CD4-positive, alpha-beta T cell treated with Interleukin-6 for 4 hours (primary cell): ENCODE measurements at regions not wholly inside any gene's neighbourhood (a gene's known extent, or its start where the extent isn't known, plus 50 kb on each side); places are given as distances from the start of the nearest gene placed in this dataset.
"Not testable (repeated sequence)": the region's sequence is repeated elsewhere in the genome, so short reads cannot be mapped to it uniquely, and the experiment has no call there.

Experiments used
- DNase-seq: peaks from one replicate; pipeline ENCODE4 v3.0.0-alpha.2; 2020; ENCODE audit warnings: mixed read lengths

DNA sequence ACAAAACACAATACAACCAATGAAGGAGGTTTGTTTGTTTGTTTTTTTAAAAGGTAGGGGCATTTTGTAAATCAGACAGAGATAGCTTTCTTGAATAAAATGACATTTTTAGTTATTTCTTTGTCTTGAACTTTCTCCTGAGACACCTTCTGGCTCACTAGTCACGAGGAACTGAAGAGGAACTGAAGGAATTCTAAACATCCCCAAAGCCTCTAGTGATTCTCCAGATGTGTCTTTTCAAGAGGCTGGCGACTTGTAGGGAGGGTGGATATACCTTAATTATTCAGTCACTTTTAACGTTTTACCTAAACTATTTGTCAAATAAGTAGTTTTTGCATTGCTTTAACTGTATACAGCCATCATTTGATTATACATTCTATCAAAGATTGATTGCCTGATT lies 211.2 kb upstream of the LRIG3 start:
- no peak for DNase-seq

DNA sequence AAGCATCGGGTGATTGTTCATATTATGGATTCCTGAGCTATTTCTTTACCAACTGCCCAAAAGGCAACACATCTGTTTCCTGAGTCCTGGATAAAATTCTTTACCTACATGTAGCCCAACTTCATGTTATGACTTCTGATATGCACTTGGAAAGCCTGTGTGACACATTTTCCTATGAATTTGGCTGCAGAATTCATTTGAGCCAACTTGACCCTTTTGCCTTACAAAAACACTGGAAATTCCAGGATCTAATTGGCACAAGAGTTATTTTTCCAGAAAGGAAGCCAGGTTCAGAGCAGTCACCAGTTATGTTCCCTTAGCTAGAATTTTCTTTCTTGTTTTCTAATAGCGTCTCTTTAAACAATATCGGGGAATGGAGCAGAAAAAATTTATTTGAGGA lies 202.5 kb upstream of the LRIG3 start:
- no peak for DNase-seq

DNA sequence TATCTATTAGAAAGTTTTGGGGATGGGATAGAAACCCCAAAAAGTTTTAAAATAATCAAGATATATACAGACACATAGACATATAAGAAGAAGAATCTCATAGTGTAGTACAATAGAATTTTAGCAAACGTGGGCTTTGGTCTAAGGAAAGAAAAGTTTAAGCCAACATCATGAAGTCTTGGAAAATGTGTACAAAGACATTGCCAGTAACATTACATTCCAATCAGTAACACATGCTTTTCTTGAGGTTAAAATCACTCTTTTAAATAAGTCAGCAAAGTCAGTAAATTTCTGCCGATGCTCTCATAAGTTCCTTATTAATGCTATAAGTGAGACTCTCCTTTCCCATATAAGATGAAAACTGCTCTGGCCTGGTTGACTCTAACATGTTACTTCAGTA lies 201.1 kb upstream of the LRIG3 start:
- DNase-seq: no peak

DNA sequence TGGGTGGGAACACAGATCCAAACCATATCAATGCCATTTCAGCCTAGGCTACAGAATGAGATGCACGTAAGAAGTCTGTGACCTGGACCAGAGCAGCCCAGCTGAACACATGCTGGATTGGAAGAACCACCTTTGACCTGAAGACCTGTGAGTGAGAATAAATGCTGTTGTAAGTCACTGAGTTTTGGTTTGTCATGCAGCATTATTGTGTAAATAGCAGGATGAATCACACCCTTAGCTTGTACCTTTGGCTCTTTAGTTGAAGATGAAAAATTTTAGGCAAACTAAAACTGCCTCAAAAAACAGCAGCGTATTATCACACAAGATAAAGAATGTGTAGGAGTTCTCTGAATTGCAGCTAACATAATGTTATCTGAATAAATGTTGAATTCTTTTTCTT lies 199.4 kb upstream of the LRIG3 start:
- no peak for DNase-seq

DNA sequence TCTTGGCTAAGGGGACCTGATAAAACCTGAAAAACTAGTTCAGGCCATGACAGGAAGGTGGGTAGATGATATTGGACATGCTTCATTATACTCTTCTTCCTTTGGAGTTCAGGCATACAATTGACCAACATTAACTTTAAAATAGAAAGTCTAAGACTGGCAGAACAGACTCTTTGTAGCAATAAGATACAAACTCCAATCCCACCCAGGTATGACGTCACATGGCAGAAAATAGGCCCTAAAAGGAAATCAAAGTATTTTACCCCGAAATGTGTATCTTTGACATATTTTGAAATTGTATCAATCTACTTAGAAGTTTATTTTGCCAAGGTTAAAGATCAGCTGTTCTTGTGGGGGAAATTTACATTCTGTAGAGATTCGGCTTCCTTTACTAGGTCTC lies 198.1 kb upstream of the LRIG3 start:
- no peak for DNase-seq

DNA sequence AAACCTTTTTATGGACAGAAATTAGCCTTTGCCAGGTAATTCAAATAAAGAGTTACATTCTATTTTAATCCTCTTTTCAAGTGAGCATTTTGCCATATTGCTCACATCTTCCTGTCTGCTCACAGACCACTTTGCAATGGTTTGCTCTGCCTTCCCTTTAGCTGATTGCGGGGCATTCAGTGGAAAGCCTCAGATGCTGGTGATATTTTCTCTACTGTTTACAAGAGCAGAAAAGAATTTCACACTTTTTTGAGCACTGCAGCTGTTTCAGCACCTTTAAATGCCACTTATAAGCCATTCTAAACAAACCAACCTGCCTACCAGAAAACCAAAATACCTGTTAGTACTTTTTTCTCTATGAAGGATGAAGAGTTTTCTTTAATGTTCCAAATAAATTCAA lies 195.7 kb upstream of the LRIG3 start:
- DNase-seq: no peak

DNA sequence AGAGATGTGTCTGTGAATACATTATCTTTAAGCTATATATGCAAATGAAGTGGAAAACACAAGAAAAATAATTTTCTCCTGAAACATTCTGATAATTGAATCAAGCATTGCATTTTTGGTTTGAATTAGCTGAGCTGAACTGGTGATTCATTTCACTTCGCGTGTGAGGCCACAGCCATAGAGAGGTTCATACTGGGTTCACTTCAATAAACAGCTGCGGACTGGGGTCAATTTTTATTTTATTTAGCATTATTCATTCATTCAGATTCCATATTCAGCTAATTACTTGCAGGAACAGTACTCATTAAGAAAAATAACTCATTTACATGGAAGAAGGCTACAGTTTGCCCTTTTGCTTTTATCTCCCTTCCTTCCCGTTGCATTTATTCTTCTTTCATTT lies 195.2 kb upstream of the LRIG3 start:
- DNase-seq: no peak

DNA sequence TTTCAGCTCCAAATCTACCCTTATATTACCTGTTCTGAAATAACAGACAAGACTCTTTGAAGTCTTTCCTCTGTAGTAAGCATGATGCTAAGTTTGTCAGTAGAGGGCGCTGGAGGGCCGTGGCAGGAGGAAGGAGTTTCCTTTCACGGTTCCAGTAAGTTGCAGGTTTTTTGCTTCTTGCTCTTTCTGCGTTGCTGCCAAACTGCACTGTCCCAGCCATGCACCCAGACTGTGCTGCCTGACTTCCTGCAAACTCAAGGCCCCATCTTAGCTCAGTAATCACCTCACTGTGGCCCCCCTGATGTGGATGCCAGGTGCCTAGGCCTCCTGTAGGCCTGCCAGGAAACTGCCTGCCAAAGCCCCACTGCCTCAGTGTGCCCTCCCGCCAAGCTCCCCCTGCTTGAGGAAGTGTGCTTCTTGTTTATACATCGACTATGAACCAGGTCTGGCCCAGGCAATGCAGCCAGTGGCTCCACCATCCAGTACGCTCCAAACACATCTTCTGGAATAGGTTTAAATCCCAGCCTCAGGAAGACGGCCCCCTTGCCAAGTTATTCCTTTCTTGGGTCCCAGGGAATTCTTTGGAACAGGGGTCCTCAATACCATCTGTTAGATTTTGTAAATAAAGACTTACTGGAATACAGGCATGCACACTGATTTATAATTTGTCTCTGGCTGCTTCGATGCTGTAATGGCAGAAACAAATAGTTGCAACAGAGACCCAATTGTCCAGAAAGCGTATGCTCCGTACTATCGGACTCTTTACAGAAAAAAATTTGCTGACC lies 193.7 kb upstream of the LRIG3 start:
- peak; percentile 5 for DNase-seq

DNA sequence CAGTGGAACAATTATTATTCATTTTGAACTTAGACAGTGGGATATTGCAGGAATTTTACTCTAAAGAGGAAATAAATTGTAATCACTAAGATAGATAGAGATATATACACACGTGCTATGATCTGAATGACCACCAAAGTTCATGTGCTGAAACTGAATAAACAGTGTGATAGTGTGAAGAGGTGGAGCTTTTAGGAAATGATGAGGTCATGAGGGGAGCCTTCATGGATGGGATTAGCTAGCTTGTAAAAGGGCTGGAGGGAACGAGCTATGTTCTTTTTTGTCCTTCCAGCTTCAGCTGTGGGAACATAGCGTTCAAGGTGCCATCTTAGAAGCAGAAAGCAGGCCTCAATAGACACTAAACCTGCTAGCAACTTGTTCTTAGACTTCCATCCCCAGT lies 191.5 kb upstream of the LRIG3 start:
- DNase-seq: no peak

DNA sequence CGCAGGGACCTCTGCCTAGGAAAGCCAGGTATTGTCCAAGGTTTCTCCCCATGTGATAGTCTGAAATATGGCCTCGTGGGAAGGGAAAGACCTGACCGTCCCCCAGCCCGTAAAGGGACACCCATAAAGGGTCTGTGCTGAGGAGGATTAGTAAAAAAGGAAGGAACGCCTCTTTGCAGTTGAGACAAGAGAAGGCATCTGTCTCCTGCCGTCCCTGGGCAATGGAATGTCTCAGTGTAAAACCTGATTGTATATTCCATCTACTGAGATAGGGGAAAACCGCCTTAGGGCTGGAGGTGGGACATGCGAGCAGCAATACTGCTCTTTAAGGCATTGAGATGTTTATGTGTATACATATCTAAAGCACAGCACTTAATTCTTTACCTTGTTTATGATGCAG lies 188.2 kb upstream of the LRIG3 start:
- DNase-seq: not testable (repeated sequence)

DNA sequence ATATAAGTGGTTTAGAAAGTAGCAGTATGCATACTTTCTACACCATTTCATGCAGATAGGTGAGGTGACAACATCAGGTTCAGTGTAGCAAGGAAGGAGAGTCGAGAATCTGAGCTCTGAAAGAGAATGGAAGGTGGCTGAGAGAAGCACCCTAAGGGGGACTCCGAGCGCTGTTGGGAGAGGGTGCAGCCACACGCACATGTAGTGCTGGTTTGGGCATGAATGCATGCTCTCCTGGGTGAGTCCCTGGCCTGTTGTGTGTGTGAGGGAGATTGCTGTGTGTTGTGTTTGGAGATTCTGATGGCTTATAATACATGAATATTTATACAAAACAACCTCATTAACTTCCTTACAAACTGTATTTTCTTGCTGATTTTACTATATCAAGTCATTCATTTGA lies 180.3 kb upstream of the LRIG3 start:
- no peak for DNase-seq

DNA sequence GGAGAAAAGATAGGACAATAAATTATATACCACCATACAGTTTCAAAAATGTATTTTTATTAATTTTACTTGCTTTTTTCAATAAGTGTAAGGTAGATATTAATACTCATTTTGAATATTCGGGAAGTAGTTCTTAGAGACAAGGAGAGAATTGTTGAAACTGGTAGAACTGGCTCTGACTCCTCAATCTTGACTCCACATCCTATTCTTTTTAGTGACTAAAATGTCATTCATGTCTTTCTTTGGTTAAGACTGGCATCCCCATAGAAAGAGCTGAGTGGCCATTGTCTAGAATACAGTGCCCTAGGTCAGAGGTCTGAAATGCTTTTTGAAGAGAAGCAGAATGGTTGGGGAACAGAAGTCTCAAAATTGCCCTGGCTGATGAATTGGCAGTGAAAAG lies 177.6 kb upstream of the LRIG3 start:
- DNase-seq: no peak

DNA sequence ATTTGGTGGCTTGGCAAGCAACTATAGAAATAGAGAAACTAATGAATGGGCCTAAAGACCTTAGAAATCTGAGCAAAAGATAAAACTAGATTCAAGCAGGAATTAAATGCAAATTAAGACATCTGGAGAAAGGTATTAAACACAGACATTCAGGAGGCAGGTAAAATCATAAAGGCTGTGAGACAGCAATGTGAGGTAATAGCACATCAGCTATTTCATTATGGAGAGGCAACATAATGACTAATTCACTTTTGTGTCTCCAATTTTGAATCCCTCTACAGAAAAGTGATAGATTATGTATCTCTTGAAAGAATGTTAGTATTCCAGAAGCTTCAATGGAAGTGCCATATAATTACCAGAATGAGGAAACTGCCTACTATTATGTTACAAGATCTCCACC lies 175.9 kb upstream of the LRIG3 start:
- DNase-seq: no peak

DNA sequence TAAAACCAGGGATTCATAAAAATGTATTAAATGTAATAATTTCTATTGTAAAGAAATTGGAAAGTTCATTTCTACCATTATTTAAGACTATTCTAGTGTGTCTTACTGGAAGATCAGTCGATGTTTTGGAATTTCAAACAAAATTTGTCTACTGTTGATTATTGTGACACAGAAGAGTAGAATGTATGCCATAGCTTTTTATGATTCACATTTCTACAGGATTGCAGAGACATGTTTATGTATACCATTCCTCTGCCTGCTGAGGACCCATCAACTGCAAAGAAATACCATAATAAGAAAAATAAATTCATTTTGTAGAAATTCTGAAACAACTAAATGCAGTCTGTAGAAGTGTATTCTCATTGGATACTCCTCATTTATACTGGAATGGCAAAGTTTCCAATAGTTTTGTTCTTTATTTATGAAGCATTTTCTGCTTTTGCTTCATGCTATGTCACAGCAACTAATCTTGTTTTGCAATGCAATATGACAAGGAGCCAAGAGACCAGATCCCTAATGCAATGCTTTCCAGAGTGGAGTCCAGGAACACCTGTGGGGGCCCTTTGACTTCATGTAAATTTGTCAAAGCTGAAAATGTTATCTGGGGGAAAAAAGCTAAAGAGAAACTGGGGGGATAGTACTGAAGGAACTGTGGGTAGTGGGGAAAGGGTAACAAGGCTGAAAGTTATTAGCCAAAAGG lies 172.9 kb upstream of the LRIG3 start:
- no peak for DNase-seq

DNA sequence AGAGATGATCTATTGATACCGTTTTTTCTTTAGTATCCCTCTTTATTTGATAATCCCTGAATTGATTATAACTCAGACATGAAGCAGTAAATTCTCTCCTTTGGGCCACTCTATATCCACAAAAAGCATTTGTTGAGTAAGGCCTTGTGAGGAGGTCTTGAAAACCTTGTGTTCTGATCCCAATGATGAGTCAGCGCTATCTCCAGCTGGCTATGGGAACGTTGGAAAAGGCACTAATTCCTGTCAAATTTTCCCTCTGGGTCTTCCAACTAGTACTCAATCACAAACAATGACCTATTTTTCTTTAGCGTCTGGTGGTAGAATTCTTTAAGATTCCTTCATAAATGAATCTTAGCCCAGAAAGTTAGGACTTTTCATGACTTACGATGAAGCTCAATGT lies 168.4 kb upstream of the LRIG3 start:
- no peak for DNase-seq

DNA sequence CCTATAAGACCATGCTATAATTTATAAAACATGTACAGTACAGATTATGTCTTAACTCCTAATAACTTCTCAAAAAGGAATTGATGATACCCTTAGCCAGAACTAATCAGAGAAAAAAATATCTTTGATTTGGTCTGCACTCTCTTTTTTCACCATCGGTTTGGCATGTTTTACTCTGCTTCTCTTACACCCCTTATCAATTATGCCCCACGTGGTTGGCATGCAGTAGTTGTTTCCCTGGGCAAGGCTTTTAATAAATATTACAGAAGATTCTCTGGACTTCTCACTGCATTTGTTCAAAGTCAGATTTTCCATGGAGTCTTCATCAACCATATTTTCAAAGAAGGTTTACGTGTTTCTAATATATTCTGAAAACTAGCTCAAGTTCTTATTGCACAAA lies 167.4 kb upstream of the LRIG3 start:
- no peak for DNase-seq

DNA sequence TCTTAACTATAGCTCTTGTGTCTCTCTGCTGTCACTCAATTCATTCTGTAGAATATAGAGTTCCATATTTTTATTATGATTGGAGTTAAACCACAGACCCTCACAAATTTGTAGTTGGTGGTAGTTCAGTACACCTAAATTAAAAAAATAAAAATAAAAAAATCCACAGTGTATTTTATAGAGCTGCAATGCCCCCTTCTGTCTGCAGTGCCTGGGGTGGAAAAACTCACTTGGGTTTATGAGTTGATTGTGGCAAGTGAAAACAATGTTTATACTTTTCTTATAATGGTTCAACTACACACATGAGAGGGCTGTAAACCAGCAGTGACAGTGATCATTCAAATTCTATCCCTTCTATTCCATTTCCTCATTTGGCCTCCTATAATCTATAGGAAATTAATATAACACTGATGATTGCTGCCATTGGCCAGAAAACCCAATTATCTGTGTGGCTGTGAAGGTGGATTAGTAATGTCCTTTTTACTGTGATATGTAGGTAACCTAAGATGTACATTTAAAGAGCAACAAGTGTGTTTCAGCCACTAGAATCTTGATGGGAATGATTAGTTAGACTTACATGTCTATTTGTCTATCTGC lies 166.9 kb upstream of the LRIG3 start:
- DNase-seq: no peak

DNA sequence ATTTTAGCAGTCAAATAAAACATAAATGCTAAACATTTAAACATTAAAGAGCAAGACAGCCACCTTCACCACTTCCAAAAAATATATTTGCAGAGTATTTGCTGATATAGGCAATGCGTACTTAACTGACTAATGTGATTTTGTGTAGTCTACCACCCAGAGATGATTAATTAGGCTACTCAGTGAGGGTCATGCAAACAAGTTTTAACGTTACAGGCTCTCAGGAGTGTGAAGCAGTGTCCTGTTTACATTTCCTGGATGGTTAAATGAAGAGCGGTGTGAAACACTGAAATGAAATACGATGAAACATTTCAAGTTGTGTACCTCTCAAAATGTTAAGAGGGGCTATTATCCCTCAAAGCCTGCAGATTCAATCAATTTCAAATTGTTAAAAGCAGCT lies 165.8 kb upstream of the LRIG3 start:
- no peak for DNase-seq

DNA sequence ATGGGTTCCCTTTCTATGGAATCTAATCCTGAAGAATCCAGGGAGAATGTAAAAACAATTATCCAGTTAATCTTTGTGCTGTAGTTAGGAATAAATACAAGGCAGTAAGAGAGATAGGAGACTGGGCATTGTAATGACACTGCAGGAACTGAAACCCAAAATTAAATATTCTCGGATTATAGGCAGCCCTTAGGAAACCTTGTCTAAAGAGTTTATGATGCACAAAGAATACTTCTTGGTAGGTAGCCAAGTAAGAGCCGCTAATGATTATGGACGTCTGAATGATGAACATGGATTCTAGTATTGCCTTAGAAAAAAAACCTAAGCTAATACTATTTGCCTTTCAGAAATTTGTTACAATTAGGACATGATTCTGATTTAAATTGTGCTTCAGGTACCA lies 165.4 kb upstream of the LRIG3 start:
- no peak for DNase-seq

DNA sequence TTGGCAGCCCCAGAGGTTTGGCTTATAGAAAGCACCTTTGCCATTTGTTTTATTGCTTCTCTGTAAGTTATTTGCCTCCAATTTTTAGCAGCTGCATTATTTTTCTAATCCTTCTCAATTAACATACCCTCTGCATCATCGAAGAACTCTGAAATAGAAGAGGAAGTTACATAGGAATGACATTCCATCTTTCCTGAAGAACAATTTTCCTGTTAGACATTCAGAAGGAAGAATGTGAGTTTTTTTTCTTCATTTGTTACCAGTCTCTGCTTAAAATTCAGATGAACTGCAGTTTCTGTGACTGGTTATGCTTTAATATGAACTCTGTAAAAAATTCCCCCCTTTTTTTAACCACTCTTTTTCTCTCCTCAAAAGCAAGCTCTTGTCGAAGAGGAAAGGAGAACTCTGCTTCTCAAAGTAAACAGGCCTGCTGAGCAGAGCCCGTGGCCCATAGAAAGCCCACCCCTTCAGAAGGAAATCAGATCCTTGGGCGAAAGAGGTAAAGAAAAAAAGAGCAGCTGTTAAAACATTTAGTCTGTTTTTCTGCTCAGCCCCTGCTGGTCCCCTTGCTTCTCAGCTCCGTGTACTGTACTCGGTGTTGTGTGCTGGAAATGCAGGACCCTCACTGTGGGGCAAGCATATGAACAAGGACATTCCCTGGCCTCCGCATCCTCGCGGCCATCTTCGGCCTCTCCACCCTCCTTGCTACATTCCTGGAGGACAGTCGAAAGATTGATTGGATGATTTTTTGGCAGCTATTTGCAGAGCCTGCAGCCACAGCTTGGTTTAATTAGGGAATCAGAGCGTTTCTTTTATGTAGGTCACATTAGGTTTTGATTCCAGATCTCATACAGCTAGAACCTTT lies 164.4 kb upstream of the LRIG3 start:
- no peak for DNase-seq

DNA sequence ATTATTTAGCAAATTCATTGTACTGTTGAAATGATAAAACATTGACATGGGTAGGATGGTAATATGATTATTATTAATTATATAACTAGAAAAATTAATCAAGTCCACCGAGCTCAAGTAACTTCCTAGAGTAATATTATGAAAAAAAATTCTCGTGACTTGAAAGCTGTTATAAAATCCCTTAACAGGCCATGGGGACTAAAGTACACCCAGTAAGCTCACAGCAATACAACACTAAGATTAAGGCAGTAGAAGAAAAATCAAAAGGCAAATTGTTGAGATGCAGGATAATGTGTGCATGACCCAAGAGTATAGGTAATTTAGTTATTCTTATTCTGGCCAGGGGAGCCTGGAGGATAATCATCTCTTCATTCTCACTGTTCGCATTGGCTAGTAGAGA lies 162.6 kb upstream of the LRIG3 start:
- DNase-seq: no peak

DNA sequence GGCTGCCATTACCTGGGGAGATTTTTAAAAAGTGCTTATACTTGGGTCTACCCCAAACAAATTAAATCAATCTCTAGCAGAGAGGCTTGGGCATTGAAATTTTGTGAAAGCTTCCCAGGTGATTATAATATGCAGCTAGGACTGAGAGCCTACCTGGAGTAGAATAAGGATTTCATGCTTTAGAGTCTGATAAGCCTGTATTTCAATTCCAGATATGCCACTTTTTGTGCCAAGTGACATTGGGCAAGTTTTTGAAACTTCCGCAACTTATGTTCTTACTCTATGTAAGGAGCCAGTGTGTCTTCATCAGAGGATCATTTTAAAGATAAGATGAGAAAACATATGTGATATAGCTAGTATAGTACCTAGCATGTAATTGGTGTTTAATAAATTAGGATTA lies 159.8 kb upstream of the LRIG3 start:
- no peak for DNase-seq

DNA sequence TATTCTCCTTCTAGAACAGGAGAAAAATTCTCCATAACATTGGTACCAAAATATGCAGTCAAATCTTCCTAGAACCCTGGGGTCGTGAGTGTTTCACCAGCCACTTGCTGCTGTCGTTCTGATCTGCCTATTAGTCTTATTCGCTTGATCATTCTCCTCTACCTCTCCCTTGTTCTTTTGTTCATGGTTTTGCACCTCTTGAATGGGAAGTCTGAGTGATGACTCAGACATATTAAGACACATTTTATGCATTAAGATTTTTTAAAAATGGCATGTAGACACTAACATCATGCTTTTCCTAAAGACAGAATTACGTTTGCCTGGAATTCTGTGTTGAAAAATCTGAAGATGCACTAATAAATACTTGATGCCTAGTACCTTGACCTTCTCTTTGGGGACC lies 159.2 kb upstream of the LRIG3 start:
- DNase-seq: no peak

DNA sequence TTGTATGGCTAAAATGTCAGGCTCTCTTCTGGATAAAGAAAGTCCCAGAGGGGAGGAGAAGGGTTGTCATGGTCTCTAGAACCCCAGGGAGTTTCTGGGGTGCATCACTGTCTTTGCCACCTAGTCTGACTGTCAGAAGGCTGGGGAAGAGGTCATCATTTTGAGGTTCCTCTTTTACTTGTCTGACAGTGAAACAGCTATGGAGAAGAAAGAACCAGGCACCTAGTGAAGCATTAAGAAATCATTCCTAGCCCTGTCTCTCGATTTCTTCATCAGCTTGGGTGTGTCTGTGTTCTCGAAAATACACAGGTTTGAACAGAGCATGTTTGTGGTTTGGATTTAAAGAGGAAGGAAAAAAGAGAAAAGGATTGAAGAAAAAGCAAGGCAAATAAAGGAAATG lies 158.7 kb upstream of the LRIG3 start:
- no peak for DNase-seq
